ENCODE measurements at regions not wholly inside any gene's neighbourhood (a gene's known extent, or its start where the extent isn't known, plus 50 kb on each side); places are given as distances from the start of the nearest gene placed in this dataset.

DNA sequence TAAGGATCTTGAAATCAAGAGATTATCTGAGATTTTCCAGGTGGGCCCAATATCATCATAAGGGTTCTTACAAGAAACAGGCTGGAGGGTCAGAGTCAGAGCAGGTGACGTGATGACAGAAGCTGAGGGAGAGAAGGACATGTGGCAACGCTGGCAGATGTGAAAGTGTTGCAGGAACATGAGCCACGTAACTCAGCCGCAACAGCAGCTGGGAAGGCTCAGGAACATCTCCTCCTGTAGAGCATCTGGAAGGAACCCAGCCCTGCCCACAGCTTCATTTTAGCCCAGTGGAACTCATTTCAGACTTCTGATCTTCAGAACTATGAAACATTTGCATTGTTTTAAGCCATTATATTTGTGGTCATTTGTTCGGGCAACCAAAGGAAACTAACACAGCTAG lies 156.3 kb upstream of the VEGFC start:
- intact Hi-C loops (cut with micrococcal nuclease) = no loop called here
- H3K4me1 Mint-ChIP-seq = no peaks in the 10 kb centered on the region
- TF ChIP-seq, protein P1, sequence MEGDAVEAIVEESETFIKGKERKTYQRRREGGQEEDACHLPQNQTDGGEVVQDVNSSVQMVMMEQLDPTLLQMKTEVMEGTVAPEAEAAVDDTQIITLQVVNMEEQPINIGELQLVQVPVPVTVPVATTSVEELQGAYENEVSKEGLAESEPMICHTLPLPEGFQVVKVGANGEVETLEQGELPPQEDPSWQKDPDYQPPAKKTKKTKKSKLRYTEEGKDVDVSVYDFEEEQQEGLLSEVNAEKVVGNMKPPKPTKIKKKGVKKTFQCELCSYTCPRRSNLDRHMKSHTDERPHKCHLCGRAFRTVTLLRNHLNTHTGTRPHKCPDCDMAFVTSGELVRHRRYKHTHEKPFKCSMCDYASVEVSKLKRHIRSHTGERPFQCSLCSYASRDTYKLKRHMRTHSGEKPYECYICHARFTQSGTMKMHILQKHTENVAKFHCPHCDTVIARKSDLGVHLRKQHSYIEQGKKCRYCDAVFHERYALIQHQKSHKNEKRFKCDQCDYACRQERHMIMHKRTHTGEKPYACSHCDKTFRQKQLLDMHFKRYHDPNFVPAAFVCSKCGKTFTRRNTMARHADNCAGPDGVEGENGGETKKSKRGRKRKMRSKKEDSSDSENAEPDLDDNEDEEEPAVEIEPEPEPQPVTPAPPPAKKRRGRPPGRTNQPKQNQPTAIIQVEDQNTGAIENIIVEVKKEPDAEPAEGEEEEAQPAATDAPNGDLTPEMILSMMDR (IDR thresholded peaks at IDR 0.05) = no peak
- DNase-seq (no peak), ATAC-seq (ENCODE audit: low read depth) (no peak)
- no peaks in the 10 kb centered on the region for H3K27me3 Mint-ChIP-seq
- H3K27ac Mint-ChIP-seq = no peak overlapping the region
- H3K9me3 Mint-ChIP-seq = peaks cover 2% of the 10 kb centered on the region
- POLR2A ChIA-PET = no interaction called here
- no peak overlapping the region for H3K4me3 Mint-ChIP-seq
- H3K36me3 Mint-ChIP-seq (ENCODE audit: low read depth) = no peaks in the 10 kb centered on the region
- CTCF ChIA-PET = no interaction called here

DNA sequence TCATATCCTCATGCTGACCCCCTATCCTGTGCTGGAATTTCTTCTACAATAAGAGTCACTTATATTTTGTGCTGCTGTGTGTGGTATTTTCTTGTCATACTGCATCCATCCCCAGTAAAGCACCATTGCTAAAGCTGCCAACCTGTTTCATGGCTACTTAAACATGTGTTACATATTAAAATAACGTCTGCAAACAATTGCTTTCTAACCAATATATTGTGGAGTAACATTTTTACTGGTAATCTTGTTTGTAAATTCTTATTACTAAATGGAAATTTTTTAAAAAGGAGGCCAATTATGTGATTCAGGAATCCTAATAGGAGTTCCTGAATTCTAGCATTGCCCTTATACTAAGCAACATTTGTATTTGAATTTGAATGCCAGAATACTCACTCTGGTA lies 160.3 kb upstream of the VEGFC start:
- no peak for DNase-seq
- no peak for ATAC-seq (ENCODE audit: low read depth)
- ChIA-PET POLR2A (no interaction called here), CTCF (no interaction called here)
- H3K27me3 Mint-ChIP-seq = no peaks in the 10 kb centered on the region
- no peak overlapping the region for H3K4me3 Mint-ChIP-seq
- H3K27ac Mint-ChIP-seq = no peak overlapping the region
- TF ChIP-seq, protein P1 (IDR thresholded peaks at IDR 0.05) = no peak
- intact Hi-C loops (cut with micrococcal nuclease) = no loop called here
- peaks cover 19% of the 10 kb centered on the region for H3K9me3 Mint-ChIP-seq
- H3K4me1 Mint-ChIP-seq = no peaks in the 10 kb centered on the region
- H3K36me3 Mint-ChIP-seq (ENCODE audit: low read depth) = no peaks in the 10 kb centered on the region

DNA sequence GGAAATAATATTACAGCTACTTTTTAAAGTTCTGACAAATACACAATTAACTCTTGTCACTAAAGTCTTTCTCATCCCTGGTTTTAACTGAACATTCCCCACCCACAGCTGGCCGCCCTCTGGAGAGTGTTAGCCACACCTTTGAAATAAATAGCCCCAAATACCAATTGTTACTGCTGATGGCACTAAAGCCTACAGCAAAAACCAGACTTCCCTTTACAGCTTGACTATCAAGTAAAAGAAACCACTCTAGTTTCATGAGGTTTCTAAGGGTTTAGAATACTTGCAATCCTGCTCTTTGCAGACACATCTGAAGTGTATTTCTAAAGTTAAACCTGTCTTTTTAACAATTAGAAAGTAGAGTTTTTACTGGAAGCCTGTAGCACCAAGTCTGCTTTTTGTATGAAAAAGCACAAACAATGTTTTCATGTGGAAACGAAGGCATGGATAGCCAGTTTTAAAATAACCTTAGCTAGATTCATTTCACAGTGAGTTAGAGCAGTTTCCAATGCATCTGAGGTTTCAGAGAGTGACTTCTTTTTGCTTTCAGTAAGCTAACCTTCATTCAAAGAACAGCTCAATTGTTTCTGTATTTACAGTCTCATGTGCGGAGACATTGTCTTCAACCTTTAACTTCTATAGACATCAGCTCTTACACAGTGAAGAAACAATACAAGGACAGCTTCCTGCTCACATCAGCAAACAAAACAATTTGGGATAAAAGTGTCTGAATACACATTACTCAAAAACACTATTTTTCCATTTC lies 164.8 kb upstream of the VEGFC start:
- CTCF ChIA-PET = no interaction called here
- POLR2A ChIA-PET = no interaction called here
- no peak for DNase-seq
- H3K9me3 Mint-ChIP-seq = peaks cover 17% of the 10 kb centered on the region
- TF ChIP-seq, protein P1 (IDR thresholded peaks at IDR 0.05) = no peak
- H3K27me3 Mint-ChIP-seq = no peaks in the 10 kb centered on the region
- H3K36me3 Mint-ChIP-seq (ENCODE audit: low read depth) = no peaks in the 10 kb centered on the region
- no peaks in the 10 kb centered on the region for H3K4me1 Mint-ChIP-seq
- intact Hi-C loops (cut with micrococcal nuclease) = no loop called here
- no peak overlapping the region for H3K4me3 Mint-ChIP-seq
- no peak for ATAC-seq (ENCODE audit: low read depth)
- no peak overlapping the region for H3K27ac Mint-ChIP-seq

DNA sequence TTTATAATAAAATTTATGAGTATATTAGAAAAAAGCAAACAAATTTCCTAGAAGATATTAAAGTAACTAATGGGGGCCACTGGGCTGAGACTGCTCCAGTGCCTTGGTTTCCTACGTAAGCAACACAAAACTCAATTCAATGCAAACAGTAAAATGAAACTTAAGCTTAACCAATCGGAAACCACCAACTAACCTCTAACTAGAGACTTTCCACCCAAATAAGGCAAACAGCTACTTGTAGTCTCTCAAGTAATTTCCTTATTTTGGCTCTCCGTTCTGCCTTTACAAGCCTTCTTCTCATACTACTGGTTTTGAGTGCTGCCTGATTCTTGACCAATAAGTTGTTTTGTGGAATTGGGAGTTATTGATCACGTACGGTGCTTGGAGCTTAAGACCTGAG lies 167.3 kb upstream of the VEGFC start:
- TF ChIP-seq, protein P1 (IDR thresholded peaks at IDR 0.05) = no peak
- H3K27me3 Mint-ChIP-seq = no peaks in the 10 kb centered on the region
- DNase-seq (no peak), ATAC-seq (ENCODE audit: low read depth) (no peak)
- no peaks in the 10 kb centered on the region for H3K4me1 Mint-ChIP-seq
- ChIA-PET CTCF (no interaction called here), POLR2A (no interaction called here)
- intact Hi-C loops (cut with micrococcal nuclease) = no loop called here
- no peak overlapping the region for H3K27ac Mint-ChIP-seq
- peaks cover 15% of the 10 kb centered on the region for H3K9me3 Mint-ChIP-seq
- H3K4me3 Mint-ChIP-seq = no peak overlapping the region
- no peaks in the 10 kb centered on the region for H3K36me3 Mint-ChIP-seq (ENCODE audit: low read depth)

DNA sequence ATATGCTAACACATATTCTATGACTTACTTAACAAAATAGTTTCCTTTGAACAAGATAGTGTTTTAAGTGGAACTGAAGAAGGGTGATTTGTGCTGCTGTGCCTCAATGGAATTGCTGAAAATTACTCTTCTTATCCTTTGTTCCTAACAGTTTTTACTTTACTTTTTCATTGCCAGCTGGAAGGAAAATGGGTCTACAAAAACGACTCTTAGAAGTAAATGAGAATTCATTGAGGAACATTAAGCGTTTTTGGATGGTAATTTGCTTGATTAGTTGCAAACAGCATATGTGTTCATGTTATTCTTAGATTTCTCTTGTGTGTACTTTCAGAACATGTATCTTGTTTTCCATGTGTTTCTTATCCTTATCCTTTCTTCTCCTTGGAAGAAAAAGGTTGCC lies 170.4 kb upstream of the VEGFC start:
- no peak overlapping the region for H3K4me3 Mint-ChIP-seq
- intact Hi-C loops (cut with micrococcal nuclease) = no loop called here
- no peaks in the 10 kb centered on the region for H3K36me3 Mint-ChIP-seq (ENCODE audit: low read depth)
- ChIA-PET CTCF (no interaction called here), POLR2A (no interaction called here)
- TF ChIP-seq, protein P1 (IDR thresholded peaks at IDR 0.05) = no peak
- no peaks in the 10 kb centered on the region for H3K27me3 Mint-ChIP-seq
- H3K4me1 Mint-ChIP-seq = no peaks in the 10 kb centered on the region
- DNase-seq = no peak
- ATAC-seq (ENCODE audit: low read depth) = no peak
- peaks cover 2% of the 10 kb centered on the region for H3K9me3 Mint-ChIP-seq
- no peak overlapping the region for H3K27ac Mint-ChIP-seq
